HepG2 (cell line): ENCODE measurements at regions not wholly inside any gene's neighbourhood (a gene's known extent, or its start where the extent isn't known, plus 50 kb on each side); places are given as distances from the start of the nearest gene placed in this dataset.

Experiments used
- ATAC-seq: fragments of 200-7000 bp; cut with Tn5 transposase; 3 replicates; pipeline ENCODE4 v1.9.1; 2020; ENCODE audit warnings: mild to moderate bottlenecking, moderate library complexity
- BruUV-seq: library from RNA; stranded (reverse); fragments of 400-500 nt; replicated peaks from 2 replicates; lab custom pipeline; 2021; lab: Mats Ljungman, UMichigan
- CTCF ChIA-PET: fragments of 300-600 bp; formaldehyde crosslinking; extraction: SDS; loops from one replicate; lab custom pipeline; 2021; ENCODE audit warnings: low total read pairs, inconsistent platforms, low intra/inter-chr PET ratio; lab: Yijun Ruan, JAX
- POLR2A ChIA-PET: fragments of 350-600 bp; sonication (Branson Sonifier 250); formaldehyde crosslinking; loops from one replicate; lab custom pipeline; 2020; ENCODE audit warnings: antibody characterized with exemption, inconsistent platforms; lab: Yijun Ruan, JAX
- DNase-seq: peaks from one replicate; pipeline ENCODE4 v3.0.0-alpha.2; 2015; ENCODE audit warnings: low spot score
- FAIRE-seq: peaks from 3 replicates; lab custom pipeline; 2011; peaks lifted over from hg19 to GRCh38; lab: Jason Lieb, UNC
- H2AFZ ChIP-seq: one replicate; pipeline ENCODE4 v1.6.1; 2011; ENCODE audit warnings: low read length, inconsistent platforms
- H3K27ac ChIP-seq: fragments of 300-600 bp; 3 replicates; pipeline ENCODE4 v1.8.0; 2011; ENCODE audit warnings: mixed run types, mild to moderate bottlenecking, mixed read lengths, low read length, inconsistent platforms; ENCODE audit not compliant: insufficient read depth; ENCODE audit errors: extremely low read length
- H3K27me3 ChIP-seq, 2 experiments: fragments of 200-600 bp in 1 of 2; 2 replicates in 1 of 2; 3 replicates in 1 of 2; pipeline versions ENCODE4 v1.6.0 to v1.8.0; 2011; ENCODE audit warnings: low read length in 2 of 2, mild to moderate bottlenecking in 2 of 2, moderate library complexity in 2 of 2, inconsistent platforms in 1 of 2; ENCODE audit not compliant: insufficient read depth in 2 of 2, control insufficient read depth in 1 of 2
- H3K36me3 ChIP-seq, 2 experiments: fragments of 200-600 bp in 1 of 2; replicated peaks in 1 of 2; 2 replicates in 1 of 2; 3 replicates in 1 of 2; pipeline versions ENCODE4 v1.5.1 to v1.8.0; 2011; ENCODE audit warnings: low read length in 2 of 2, inconsistent platforms in 1 of 2; ENCODE audit not compliant: insufficient read depth in 2 of 2, control insufficient read depth in 1 of 2
- H3K4me1 ChIP-seq: 2 replicates; pipeline ENCODE4 v1.5.1; 2012; ENCODE audit warnings: low read length, inconsistent platforms; ENCODE audit not compliant: insufficient read depth
- H3K4me2 ChIP-seq: 2 replicates; pipeline ENCODE4 v1.6.0; 2011; ENCODE audit warnings: low read depth, low read length, inconsistent platforms
- H3K4me3 ChIP-seq, 3 experiments: fragments of 200-600 bp in 1 of 3; sonication (generic), shearing (Covaris generic) in 1 of 3; replicated peaks in 1 of 3; 2 replicates each; pipeline ENCODE4 v1.5.1; 2011 to 2016; ENCODE audit warnings: low read length in 3 of 3, inconsistent platforms in 2 of 3, low read depth in 2 of 3, mild to moderate bottlenecking in 2 of 3, control low read depth in 1 of 3, mixed read lengths in 1 of 3; ENCODE audit not compliant: insufficient read depth in 1 of 3
- H3K79me2 ChIP-seq: one replicate; pipeline ENCODE4 v1.6.1; 2011; ENCODE audit warnings: low read length, inconsistent platforms; ENCODE audit not compliant: insufficient read depth
- H3K9ac ChIP-seq: 2 replicates; pipeline ENCODE4 v1.6.0; 2011; ENCODE audit warnings: mild to moderate bottlenecking, low read depth, low read length, inconsistent platforms; ENCODE audit not compliant: insufficient read depth
- H3K9me3 ChIP-seq: 2 replicates; pipeline ENCODE4 v1.5.1; 2012; ENCODE audit warnings: mild to moderate bottlenecking, low read length
- H4K20me1 ChIP-seq: 2 replicates; pipeline ENCODE4 v1.6.0; 2011; ENCODE audit warnings: inconsistent platforms, mild to moderate bottlenecking, low read length, moderate library complexity; ENCODE audit not compliant: insufficient read depth
- HDAC2 ChIP-seq: sonication (generic); formaldehyde crosslinking; IDR thresholded peaks from 2 replicates; pipeline ENCODE4 v1.4.0; 2020; ENCODE audit warnings: missing genetic modification reagents
- TAF1 ChIP-seq: sonication (generic); formaldehyde crosslinking; IDR thresholded peaks from 2 replicates; pipeline ENCODE4 v1.4.0; 2020; ENCODE audit warnings: missing genetic modification reagents
- TEAD3 ChIP-seq: optimal IDR thresholded peaks from 2 replicates; pipeline ENCODE3; 2016; ENCODE audit warnings: borderline replicate concordance
- TFAP4 ChIP-seq: sonication (generic); IDR thresholded peaks from 2 replicates; pipeline ENCODE4 v1.6.1; 2016; ENCODE audit warnings: low read depth, borderline replicate concordance
- TRIM22 ChIP-seq: fragments of 450-650 bp; IDR thresholded peaks from 2 replicates; pipeline ENCODE4 v1.6.1; 2017
- ZNF17 ChIP-seq: sonication (generic); formaldehyde crosslinking; IDR thresholded peaks from 2 replicates; pipeline ENCODE4 v1.5.0; 2020; ENCODE audit warnings: mild to moderate bottlenecking, missing genetic modification reagents
- ZNF3 ChIP-seq: IDR thresholded peaks from 2 replicates; pipeline ENCODE4 v1.7.0; 2017; ENCODE audit warnings: inconsistent platforms
- ZNF567 ChIP-seq: sonication (generic); formaldehyde crosslinking; IDR thresholded peaks from 2 replicates; pipeline ENCODE4 v1.8.1; 2023; ENCODE audit warnings: mild to moderate bottlenecking, missing genetic modification reagents, borderline replicate concordance
- in situ Hi-C: cut with HindIII; loops from 2 replicates; pipeline ENCODE4 v1.10.0; 2017; ENCODE audit warnings: low pct_unique_long_range_greater_than_20kb; ENCODE audit not compliant: extremely low pct_ligation_motif_present
- intact Hi-C: fragments of 100-400 bp; cut with micrococcal nuclease; formaldehyde crosslinking; loops from one replicate; pipeline ENCODE4 v1.10.0; 2022; ENCODE audit not compliant: unreplicated experiment
- TF ChIP-seq, protein P1 (sequence below): sonication (generic); formaldehyde crosslinking; IDR thresholded peaks from 2 replicates; pipeline ENCODE4 v1.8.0; 2022; ENCODE audit warnings: mild to moderate bottlenecking, missing genetic modification reagents; ENCODE audit not compliant: insufficient replicate concordance

GRCh38 chr13:69291292-69291906, 816.2 kb upstream of the ATXN8OS start (continued):
- no peak for TF ChIP-seq TFAP4
- TF ChIP-seq, protein P1, sequence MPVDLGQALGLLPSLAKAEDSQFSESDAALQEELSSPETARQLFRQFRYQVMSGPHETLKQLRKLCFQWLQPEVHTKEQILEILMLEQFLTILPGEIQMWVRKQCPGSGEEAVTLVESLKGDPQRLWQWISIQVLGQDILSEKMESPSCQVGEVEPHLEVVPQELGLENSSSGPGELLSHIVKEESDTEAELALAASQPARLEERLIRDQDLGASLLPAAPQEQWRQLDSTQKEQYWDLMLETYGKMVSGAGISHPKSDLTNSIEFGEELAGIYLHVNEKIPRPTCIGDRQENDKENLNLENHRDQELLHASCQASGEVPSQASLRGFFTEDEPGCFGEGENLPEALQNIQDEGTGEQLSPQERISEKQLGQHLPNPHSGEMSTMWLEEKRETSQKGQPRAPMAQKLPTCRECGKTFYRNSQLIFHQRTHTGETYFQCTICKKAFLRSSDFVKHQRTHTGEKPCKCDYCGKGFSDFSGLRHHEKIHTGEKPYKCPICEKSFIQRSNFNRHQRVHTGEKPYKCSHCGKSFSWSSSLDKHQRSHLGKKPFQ (CRISPR knock-in tag): no peak
- TF ChIP-seq TAF1 (CRISPR knock-in tag): no peak
- no peak for TF ChIP-seq HDAC2 (CRISPR knock-in tag)
- TF ChIP-seq ZNF17 (CRISPR knock-in tag): no peak

- CTCF ChIA-PET: no interaction called here
- TF ChIP-seq ZNF3: no peak
- TF ChIP-seq TEAD3 (CRISPR knock-in tag): no peak
- TF ChIP-seq TRIM22: no peak
- no peak for TF ChIP-seq ZNF567
- Histone ChIP-seq H3K79me2 (no peaks in the 10 kb centered on the region), H3K9ac (no peak overlapping the region), H3K27me3 (no peaks in the 10 kb centered on the region; a peak in 1 of 5 replicates), H4K20me1 (no peaks in the 10 kb centered on the region), H3K36me3 (no peaks in the 10 kb centered on the region), H3K4me3 (no peak overlapping the region), H3K4me2 (no peak overlapping the region), H3K9me3 (no peaks in the 10 kb centered on the region), H2AFZ (no peak overlapping the region), H3K27ac (no peak overlapping the region), H3K4me1 (no peaks in the 10 kb centered on the region)
- BruUV-seq: no TSS peak
- POLR2A ChIA-PET: no interaction called here
- DNase-seq (no peak), FAIRE-seq (no peak), ATAC-seq (no peak)
- intact Hi-C loops: no loop called here
- in situ Hi-C loops: no loop called here
Measured at GRCh38 chr13:69288026-69288425, 819.6 kb upstream of the ATXN8OS start.
